Lower leg skin (tissue), 4 donors: ENCODE measurements at regions not wholly inside any gene's neighbourhood (a gene's known extent, or its start where the extent isn't known, plus 50 kb on each side); places are given as distances from the start of the nearest gene placed in this dataset.
A peak's percentile ranks its signal among the peaks of the same experiment; 100 is the strongest.

ENCODE experiments used
- DNase-seq, 2 donors: peaks; one replicate each; pipeline ENCODE4 v3.0.0-alpha.2; 2019; ENCODE audit warnings: low spot score in 2 of 2
- H3K4me3 ChIP-seq: fragments of 200-600 bp; sonication (generic); 2 replicates; pipeline ENCODE4 v1.5.1; 2017; ENCODE audit warnings: mild to moderate bottlenecking, low read depth; ENCODE audit not compliant: poor library complexity, severe bottlenecking
- CTCF ChIP-seq, 3 donors: fragments of 450-650 bp; IDR thresholded peaks; one replicate each; pipeline ENCODE4 v1.5.1; 2016; ENCODE audit warnings: antibody characterized with exemption in 3 of 3, mild to moderate bottlenecking in 3 of 3, moderate library complexity in 2 of 3
- POLR2A ChIP-seq, 2 donors: fragments of 450-650 bp; IDR thresholded peaks; one replicate each; pipeline ENCODE4 v1.6.1; 2016 to 2017; ENCODE audit warnings: antibody characterized with exemption in 2 of 2, mild to moderate bottlenecking in 1 of 2, moderate library complexity in 1 of 2
- WGBS, 2 donors: methylation state at CpG; one replicate each; pipeline ENCODE4 v1.1.5; 2018; 5-methylcytosine and 5-hydroxymethylcytosine counted together
- intact Hi-C: fragments of 100-400 bp; cut with DNase I; formaldehyde crosslinking; loops from one replicate; pipeline ENCODE4 v1.15.0; 2023; ENCODE audit warnings: low total_unique reads

GRCh38 chr3:82137861-82138260, 376.4 kb upstream of the GBE1 start:
- WGBS, 2 donors, result 79 to 82% methylated on average over 2 of the region's 2 CpGs
- no peak overlapping the region for H3K4me3 ChIP-seq
- intact Hi-C loops, result no loop called here
- DNase-seq, result no peak
- TF ChIP-seq CTCF (IDR thresholded peaks at IDR 0.05) (no peak), POLR2A (IDR thresholded peaks at IDR 0.05) (no peak)

DNA sequence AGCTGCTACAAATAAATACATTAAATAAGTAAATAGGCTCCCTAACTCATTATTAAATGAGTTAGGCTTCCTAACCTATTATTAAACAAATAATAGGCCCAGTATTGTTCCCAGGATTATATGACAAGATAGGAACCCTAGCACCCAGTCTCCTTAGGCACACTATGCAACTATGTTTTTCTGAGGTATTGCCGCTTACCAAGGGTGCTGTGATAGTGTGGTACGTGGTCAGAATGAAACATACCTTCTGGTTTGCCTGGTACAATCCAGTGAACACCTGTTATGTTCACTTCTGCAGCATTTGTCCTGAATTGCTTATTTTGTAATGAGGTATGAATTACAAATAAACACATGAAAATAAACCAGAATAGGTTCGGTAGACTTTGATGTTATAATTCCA, 375.6 kb upstream of the GBE1 start:
- no peak overlapping the region for H3K4me3 ChIP-seq
- intact Hi-C loops, result no loop called here
- DNase-seq, result no peak
- TF ChIP-seq CTCF (IDR thresholded peaks at IDR 0.05) (no peak), POLR2A (IDR thresholded peaks at IDR 0.05) (no peak)
- 84 to 92% methylated on average over 3 of the region's 3 CpGs for WGBS, 2 donors

DNA sequence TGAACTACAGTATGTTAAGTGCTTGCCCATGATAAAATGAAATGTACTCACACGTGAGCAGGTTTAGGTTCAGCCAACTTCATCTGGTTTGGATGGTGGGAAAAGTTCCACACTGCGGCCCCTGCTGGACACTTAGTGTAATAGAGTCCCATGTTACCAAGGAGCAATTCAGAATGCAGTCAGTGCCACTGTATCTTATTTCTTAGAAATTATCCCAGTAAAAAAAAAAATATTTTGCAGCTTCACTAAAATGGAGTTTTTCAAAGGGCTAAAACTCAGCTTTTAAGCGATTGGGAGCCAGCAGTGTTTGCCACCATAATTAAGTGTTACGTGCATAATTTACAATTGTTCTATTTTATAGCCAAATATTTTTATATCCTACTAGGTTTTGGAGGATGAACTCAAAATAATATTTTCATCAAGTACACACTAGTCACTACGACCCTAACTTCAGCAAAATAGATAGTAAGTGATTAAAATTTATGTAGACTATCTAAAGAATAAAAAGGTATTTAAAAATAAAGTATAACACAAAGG, 371.7 kb upstream of the GBE1 start:
- intact Hi-C loops, result no loop called here
- TF ChIP-seq POLR2A (IDR thresholded peaks at IDR 0.05) (no peak), CTCF (IDR thresholded peaks at IDR 0.05) (peak in 1 of 3 donors; percentile 23)
- H3K4me3 ChIP-seq, result no peak overlapping the region
- peak; percentile 48 to 90 for DNase-seq
- WGBS, 2 donors, result 28 to 29% methylated on average over 5 of the region's 5 CpGs

- no peak for DNase-seq
- H3K4me3 ChIP-seq, result no peak overlapping the region
- TF ChIP-seq POLR2A (IDR thresholded peaks at IDR 0.05) (no peak), CTCF (IDR thresholded peaks at IDR 0.05) (no peak)
- intact Hi-C loops, result no loop called here
- 89 to 94% methylated on average over 3 of the region's 3 CpGs for WGBS, 2 donors
Observed at GRCh38 chr3:82132210-82133069, 371.0 kb upstream of the GBE1 start.

- no peak overlapping the region for H3K4me3 ChIP-seq
- whole genome bisulfite sequencing, 2 donors, result 75 to 80% methylated on average over 4 of the region's 4 CpGs
- intact Hi-C loops, result no loop called here
- no peak for DNase-seq
- TF ChIP-seq POLR2A (IDR thresholded peaks at IDR 0.05) (no peak), CTCF (IDR thresholded peaks at IDR 0.05) (no peak)
Observed at GRCh38 chr3:82130046-82130445, 368.6 kb upstream of the GBE1 start.
